ENCODE measurements at regions not wholly inside any gene's neighbourhood (a gene's known extent, or its start where the extent isn't known, plus 50 kb on each side); places are given as distances from the start of the nearest gene placed in this dataset.

GRCh38 chr18:71597219-71597618 is 946.9 kb downstream of the CBLN2 start:
- Histone ChIP-seq H3K4me2 (replicated peaks; ENCODE audit: extremely low read depth, low read length, poor library complexity, severe bottlenecking) (no peak overlapping the region), H3K9me3 (replicated peaks in 1 of 2; ENCODE audit: control insufficient read depth in 1 of 2, insufficient read depth in 1 of 2, low read length in 2 of 2) (no peaks in the 10 kb centered on the region), H3K27ac (ENCODE audit: low read depth in 1 of 2, low read length in 2 of 2) (no peak overlapping the region), H3K4me1 (ENCODE audit: control insufficient read depth in 1 of 2, insufficient read depth in 2 of 2, low read length in 2 of 2) (no peaks in the 10 kb centered on the region), H4K20me1 (ENCODE audit: insufficient read depth, low read length) (no peaks in the 10 kb centered on the region), H3K4me3 (replicated peaks in 1 of 3; ENCODE audit: low read depth in 2 of 3, low read length in 3 of 3) (no peak overlapping the region), H3K27me3 (ENCODE audit: control insufficient read depth in 2 of 2, insufficient read depth in 2 of 2, low read length in 2 of 2) (no peaks in the 10 kb centered on the region), H2AFZ (ENCODE audit: insufficient read depth, low read depth, low read length, poor library complexity, severe bottlenecking) (no peak overlapping the region), H3K79me2 (ENCODE audit: insufficient read depth, low read length) (no peaks in the 10 kb centered on the region), H3K9ac (ENCODE audit: insufficient read depth, low read length, poor library complexity, severe bottlenecking) (no peak overlapping the region), H3K36me3 (replicated peaks in 1 of 2; ENCODE audit: control insufficient read depth in 1 of 2, insufficient read depth in 2 of 2, low read length in 2 of 2) (no peaks in the 10 kb centered on the region)
- no peak for TF ChIP-seq CTCF (IDR thresholded peaks at IDR 0.05)
- intact Hi-C loops (cut with micrococcal nuclease) = no loop called here
- peaks cover 0 to 2% (median 1%) of the 10 kb centered on the region in 7 donors for H3K9me3 Mint-ChIP-seq
- H3K4me3 Mint-ChIP-seq = no peak overlapping the region
- H3K4me1 Mint-ChIP-seq = no peaks in the 10 kb centered on the region
- no CpG with 5 or more reads among the region's 1 CpG for WGBS (ENCODE audit: insufficient coverage)
- no peak overlapping the region for H3K27ac Mint-ChIP-seq
- H3K36me3 Mint-ChIP-seq = no peaks in the 10 kb centered on the region
- no peak for DNase-seq
- no peaks in the 10 kb centered on the region for H3K27me3 Mint-ChIP-seq (ENCODE audit: low read depth in 3 of 3)

DNA sequence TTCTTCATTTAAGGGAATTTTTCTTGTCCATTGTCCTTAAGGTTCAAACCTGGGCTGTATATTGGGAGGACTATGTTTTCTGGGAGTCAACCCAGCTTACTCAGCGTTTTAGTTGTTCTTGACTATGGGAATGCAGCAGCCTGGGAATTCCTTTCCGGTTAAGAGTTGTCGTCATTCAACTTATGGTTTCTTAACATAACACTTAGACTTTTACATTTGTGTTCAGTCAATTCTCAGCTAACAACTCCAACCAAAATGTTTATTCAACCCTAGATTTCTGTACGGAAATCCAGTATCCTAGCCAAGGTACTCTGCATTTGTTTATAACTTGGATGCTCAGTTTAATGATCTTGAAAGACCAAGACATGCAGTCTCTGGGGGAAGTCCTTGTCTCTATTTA is 960.9 kb downstream of the CBLN2 start:
- Mint-ChIP-seq H3K9me3 (peaks cover 0 to 3% (median 0%) of the 10 kb centered on the region in 7 donors), H3K4me1 (no peaks in the 10 kb centered on the region), H3K27ac (no peak overlapping the region), H3K27me3 (ENCODE audit: low read depth in 3 of 3) (peaks cover 0 to 3% (median 0%) of the 10 kb centered on the region in 3 donors), H3K36me3 (no peaks in the 10 kb centered on the region), H3K4me3 (no peak overlapping the region)
- Histone ChIP-seq H3K4me1 (ENCODE audit: control insufficient read depth in 1 of 2, insufficient read depth in 2 of 2, low read length in 2 of 2) (no peaks in the 10 kb centered on the region), H3K27ac (ENCODE audit: low read depth in 1 of 2, low read length in 2 of 2) (no peak overlapping the region), H3K9me3 (replicated peaks in 1 of 2; ENCODE audit: control insufficient read depth in 1 of 2, insufficient read depth in 1 of 2, low read length in 2 of 2) (no peaks in the 10 kb centered on the region), H3K4me2 (replicated peaks; ENCODE audit: extremely low read depth, low read length, poor library complexity, severe bottlenecking) (no peak overlapping the region), H3K4me3 (replicated peaks in 1 of 3; ENCODE audit: low read depth in 2 of 3, low read length in 3 of 3) (no peak overlapping the region), H3K27me3 (ENCODE audit: control insufficient read depth in 2 of 2, insufficient read depth in 2 of 2, low read length in 2 of 2) (no peaks in the 10 kb centered on the region), H3K9ac (ENCODE audit: insufficient read depth, low read length, poor library complexity, severe bottlenecking) (no peak overlapping the region), H2AFZ (ENCODE audit: insufficient read depth, low read depth, low read length, poor library complexity, severe bottlenecking) (no peak overlapping the region), H4K20me1 (ENCODE audit: insufficient read depth, low read length) (no peaks in the 10 kb centered on the region), H3K36me3 (replicated peaks in 1 of 2; ENCODE audit: control insufficient read depth in 1 of 2, insufficient read depth in 2 of 2, low read length in 2 of 2) (no peaks in the 10 kb centered on the region), H3K79me2 (ENCODE audit: insufficient read depth, low read length) (no peaks in the 10 kb centered on the region)
- no peak for TF ChIP-seq CTCF (IDR thresholded peaks at IDR 0.05)
- intact Hi-C loops (cut with micrococcal nuclease) = no loop called here
- WGBS (ENCODE audit: insufficient coverage) = 100% methylated on average over 1 of the region's 4 CpGs
- DNase-seq = no peak

Measured in CD14-positive monocyte (primary cell).